ENCODE measurements at regions not wholly inside any gene's neighbourhood (a gene's known extent, or its start where the extent isn't known, plus 50 kb on each side); places are given as distances from the start of the nearest gene placed in this dataset.

GRCh38 chr12:20044846-20045245 is 323.5 kb upstream of the PDE3A start:
- Histone ChIP-seq H3K9me1 (ENCODE audit: control insufficient read depth, insufficient read depth, low read length) (no peaks in the 10 kb centered on the region), H2AFZ (ENCODE audit: low read depth, low read length) (no peak overlapping the region), H3K79me2 (ENCODE audit: control insufficient read depth, insufficient read depth, low read length) (no peaks in the 10 kb centered on the region), H3K9me3 (replicated peaks; ENCODE audit: control insufficient read depth, insufficient read depth, low read depth, low read length) (no peaks in the 10 kb centered on the region), H4K20me1 (replicated peaks; ENCODE audit: control insufficient read depth, insufficient read depth, low read length) (no peaks in the 10 kb centered on the region), H3K4me2 (ENCODE audit: insufficient read depth, low read length) (no peak overlapping the region), H3K9ac (ENCODE audit: insufficient read depth in 1 of 2, low read depth in 2 of 2, low read length in 2 of 2) (no peak overlapping the region), H3K27ac (ENCODE audit: extremely low read depth, low read depth, low read length) (no peak overlapping the region), H3K36me3 (ENCODE audit: control insufficient read depth, insufficient read depth, low read length) (no peaks in the 10 kb centered on the region), H3K4me1 (replicated peaks in 1 of 2; ENCODE audit: control insufficient read depth in 2 of 2, insufficient read depth in 2 of 2, low read length in 2 of 2) (no peaks in the 10 kb centered on the region), H3K4me3 (no peak overlapping the region), H3K27me3 (ENCODE audit: control insufficient read depth in 2 of 2, insufficient read depth in 2 of 2, low read length in 2 of 2) (no peaks in the 10 kb centered on the region)
- intact Hi-C loops (cut with micrococcal nuclease) = no loop called here
- ATAC-seq (no peak), FAIRE-seq (no peak), DNase-seq (ENCODE audit: extremely low read depth in 1 of 4, low spot score in 3 of 4) (no peak)
- ChIA-PET CTCF (ENCODE audit: low intra/inter-chr PET ratio) (no interaction called here), POLR2A (no interaction called here)
- TF ChIP-seq MLX (CRISPR knock-in tag; conservative IDR thresholded peaks at IDR 0.05) (no peak), NR4A1 (CRISPR knock-in tag; IDR thresholded peaks at IDR 0.05) (no peak), NR4A1 (tag; IDR thresholded peaks at IDR 0.05) (no peak), FIP1L1 (IDR thresholded peaks at IDR 0.05; ENCODE audit: low read depth, low read length, poor library complexity, severe bottlenecking) (no peak), MCM2 (IDR thresholded peaks at IDR 0.05; ENCODE audit: low read depth) (no peak), ILF3 (IDR thresholded peaks at IDR 0.05; ENCODE audit: borderline replicate concordance) (no peak), ZNF3 (CRISPR knock-in tag; IDR thresholded peaks at IDR 0.05) (no peak), YY1 (IDR thresholded peaks at IDR 0.05; ENCODE audit: borderline replicate concordance in 1 of 3, control insufficient read depth in 1 of 3, extremely low read depth in 1 of 3, insufficient read depth in 3 of 3, insufficient read length in 1 of 3, insufficient replicate concordance in 2 of 3, low read depth in 1 of 3, low read length in 2 of 3) (no peak), ZNF436 (CRISPR knock-in tag; IDR thresholded peaks at IDR 0.05) (no peak), ZNF586 (CRISPR knock-in tag; conservative IDR thresholded peaks at IDR 0.05) (no peak), ZFP30 (CRISPR knock-in tag; IDR thresholded peaks at IDR 0.05; ENCODE audit: borderline replicate concordance) (no peak), KAT2B (IDR thresholded peaks at IDR 0.05; ENCODE audit: low read depth, low read length) (no peak), SLC30A9 (CRISPR knock-in tag; IDR thresholded peaks at IDR 0.05) (no peak), CC2D1A (IDR thresholded peaks at IDR 0.05) (no peak)
- BruUV-seq (replicated peaks) = no TSS peak
- 2% methylated on average over 3 of the region's 3 CpGs for WGBS (ENCODE audit: insufficient coverage, low coverage, missing lambda C conversion rate)
- in situ Hi-C loops (cut with MboI) = no loop called here

Data from K562 (cell line).